MM.1S (cell line): ENCODE measurements at regions not wholly inside any gene's neighbourhood (a gene's known extent, or its start where the extent isn't known, plus 50 kb on each side); places are given as distances from the start of the nearest gene placed in this dataset.

Experiments
- EZH2phosphoT487 ChIP-seq: fragments of 300-600 bp; sonication (generic); IDR thresholded peaks from 2 replicates; pipeline ENCODE4 v1.6.1; 2018; ENCODE audit warnings: antibody characterized with exemption, low read length
- TF ChIP-seq, protein P1 (sequence below): fragments of 300-600 bp; sonication (generic); IDR thresholded peaks from 2 replicates; pipeline ENCODE4 v1.5.1; 2016; ENCODE audit warnings: antibody characterized with exemption, low read length, mixed read lengths

DNA sequence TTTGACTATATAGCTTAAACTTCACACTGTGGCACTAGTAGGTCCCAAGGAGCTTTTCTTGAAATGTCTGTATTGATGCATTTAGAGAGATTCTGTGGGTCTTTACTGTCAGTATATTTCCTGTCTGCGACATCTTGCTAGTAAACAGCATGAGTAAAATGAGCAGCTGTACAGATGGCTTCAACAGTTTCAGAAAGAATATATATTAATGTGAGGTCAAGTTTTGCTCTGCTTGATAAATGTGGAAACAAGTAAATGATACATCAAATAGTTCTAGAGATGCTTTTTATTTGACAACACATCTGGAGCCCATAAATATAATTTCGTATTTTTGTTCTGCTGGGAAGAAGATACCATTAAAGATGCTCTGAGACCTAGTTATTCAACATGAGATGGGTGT, 310.9 kb upstream of the COL3A1 start:
- TF ChIP-seq, protein P1, sequence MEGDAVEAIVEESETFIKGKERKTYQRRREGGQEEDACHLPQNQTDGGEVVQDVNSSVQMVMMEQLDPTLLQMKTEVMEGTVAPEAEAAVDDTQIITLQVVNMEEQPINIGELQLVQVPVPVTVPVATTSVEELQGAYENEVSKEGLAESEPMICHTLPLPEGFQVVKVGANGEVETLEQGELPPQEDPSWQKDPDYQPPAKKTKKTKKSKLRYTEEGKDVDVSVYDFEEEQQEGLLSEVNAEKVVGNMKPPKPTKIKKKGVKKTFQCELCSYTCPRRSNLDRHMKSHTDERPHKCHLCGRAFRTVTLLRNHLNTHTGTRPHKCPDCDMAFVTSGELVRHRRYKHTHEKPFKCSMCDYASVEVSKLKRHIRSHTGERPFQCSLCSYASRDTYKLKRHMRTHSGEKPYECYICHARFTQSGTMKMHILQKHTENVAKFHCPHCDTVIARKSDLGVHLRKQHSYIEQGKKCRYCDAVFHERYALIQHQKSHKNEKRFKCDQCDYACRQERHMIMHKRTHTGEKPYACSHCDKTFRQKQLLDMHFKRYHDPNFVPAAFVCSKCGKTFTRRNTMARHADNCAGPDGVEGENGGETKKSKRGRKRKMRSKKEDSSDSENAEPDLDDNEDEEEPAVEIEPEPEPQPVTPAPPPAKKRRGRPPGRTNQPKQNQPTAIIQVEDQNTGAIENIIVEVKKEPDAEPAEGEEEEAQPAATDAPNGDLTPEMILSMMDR, result no peak
- no peak for TF ChIP-seq EZH2phosphoT487
